ENCODE measurements at regions not wholly inside any gene's neighbourhood (a gene's known extent, or its start where the extent isn't known, plus 50 kb on each side); places are given as distances from the start of the nearest gene placed in this dataset.

- TF ChIP-seq CTCF (conservative IDR thresholded peaks at IDR 0.05; ENCODE audit: low read depth in 2 of 2): no peak
- no peak for TF ChIP-seq JUNB (IDR thresholded peaks at IDR 0.05; ENCODE audit: unreplicated experiment)
- TF ChIP-seq POLR2AphosphoS5 (IDR thresholded peaks at IDR 0.05; ENCODE audit: low read depth): no peak
- no peak for TF ChIP-seq ZNF331 (CRISPR knock-in tag; IDR thresholded peaks at IDR 0.05; ENCODE audit: low read depth)
- no peak for TF ChIP-seq EZH2 (IDR thresholded peaks at IDR 0.05; ENCODE audit: low read depth, unreplicated experiment)
- TF ChIP-seq EZH2phosphoT487 (IDR thresholded peaks at IDR 0.05; ENCODE audit: unreplicated experiment): no peak
- TF ChIP-seq REST (IDR thresholded peaks at IDR 0.05; ENCODE audit: unreplicated experiment): no peak
- no peak for TF ChIP-seq CREB1 (CRISPR knock-in tag; IDR thresholded peaks at IDR 0.05; ENCODE audit: low read depth)
- no peak for TF ChIP-seq ETS1 (IDR thresholded peaks at IDR 0.05)
- TF ChIP-seq ZNF114 (CRISPR knock-in tag; IDR thresholded peaks at IDR 0.05): no peak
Observed at GRCh38 chr5:111935009-111935408, 178.0 kb upstream of the NREP start.

Measured in GM23338 (cell line).